NCI-H187 (cell line): ENCODE measurements at regions not wholly inside any gene's neighbourhood (a gene's known extent, or its start where the extent isn't known, plus 50 kb on each side); places are given as distances from the start of the nearest gene placed in this dataset.

ENCODE experiments used
- DNase-seq, 2 experiments: peaks; one replicate each; lab custom pipeline; 2025; lab: John Stamatoyannopoulos, UW

GRCh38 chr13:74000876-74001275 lies 133.3 kb downstream of the KLF12 start:
- DNase-seq: no peak

- DNase-seq: no peak
Measured at GRCh38 chr13:73998631-73999030, 135.6 kb downstream of the KLF12 start.

DNA sequence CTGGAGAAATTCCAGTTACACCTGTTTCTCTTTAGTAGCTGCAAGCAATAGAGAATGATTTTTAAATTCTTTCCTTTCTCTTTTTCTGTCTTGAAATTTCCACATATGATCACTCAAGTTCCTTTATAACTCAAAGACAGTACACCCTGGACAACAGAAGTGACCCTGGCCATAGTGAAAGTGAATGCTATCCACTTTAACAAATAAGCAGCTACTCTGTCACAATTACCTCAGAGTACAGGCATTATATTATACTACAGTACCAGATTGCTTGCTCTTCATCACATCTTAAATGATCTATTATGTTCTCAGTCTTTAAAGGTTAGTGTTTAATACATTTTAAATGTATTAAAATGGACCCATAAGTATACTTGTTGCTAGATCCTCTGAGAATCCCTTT lies 136.2 kb downstream of the KLF12 start:
- no peak for DNase-seq

DNA sequence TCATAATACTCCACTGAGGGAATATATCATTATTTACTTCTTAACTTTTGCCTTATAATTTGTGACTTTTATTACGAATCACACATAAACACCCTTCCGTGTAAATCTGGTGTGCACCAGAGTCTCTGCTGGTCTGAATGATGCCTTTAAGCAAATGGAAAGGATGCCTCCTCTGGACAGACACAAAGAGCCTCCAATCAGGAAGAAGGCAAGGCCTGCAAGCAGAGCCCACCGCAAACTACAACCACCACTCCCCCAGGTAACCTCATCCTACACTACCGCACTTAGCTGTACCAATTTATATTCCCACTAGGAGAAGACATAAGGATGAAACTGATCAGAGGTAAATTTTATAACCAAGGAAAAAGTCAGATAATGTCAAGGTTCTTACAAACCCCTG lies 137.6 kb downstream of the KLF12 start:
- no peak for DNase-seq

- DNase-seq: no peak
Measured at GRCh38 chr13:73995736-73996135, 138.5 kb downstream of the KLF12 start.

DNA sequence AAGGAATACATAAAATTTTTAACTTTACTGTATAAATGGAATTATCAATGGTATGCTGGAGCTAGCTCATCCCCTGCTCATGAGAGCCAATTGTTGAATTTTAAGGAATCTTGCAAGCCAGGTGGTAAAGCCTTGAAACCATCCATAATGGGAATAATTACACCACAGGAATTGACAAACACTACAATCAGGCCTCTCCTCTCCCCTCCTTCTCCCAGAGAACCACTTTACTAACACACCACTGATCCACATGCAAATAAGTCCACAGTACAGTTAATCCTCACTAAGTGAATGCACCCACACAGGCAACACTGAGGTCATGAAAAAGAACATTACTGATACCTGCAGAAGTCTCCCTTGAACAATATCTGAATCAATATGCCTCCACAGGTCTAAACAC lies 140.5 kb downstream of the KLF12 start:
- no peak for DNase-seq

GRCh38 chr13:73991884-73992283 lies 142.3 kb downstream of the KLF12 start:
- DNase-seq: peak; percentile 41 to 74

GRCh38 chr13:73991384-73991783 lies 142.8 kb downstream of the KLF12 start:
- DNase-seq: no peak

- DNase-seq: no peak
Measured at GRCh38 chr13:73989244-73989843, 144.9 kb downstream of the KLF12 start.

- DNase-seq: no peak
Measured at GRCh38 chr13:73988461-73988860, 145.7 kb downstream of the KLF12 start.

- no peak for DNase-seq
Measured at GRCh38 chr13:73987618-73988017, 146.6 kb downstream of the KLF12 start.

GRCh38 chr13:73985783-73986182 lies 148.4 kb downstream of the KLF12 start:
- DNase-seq: no peak

DNA sequence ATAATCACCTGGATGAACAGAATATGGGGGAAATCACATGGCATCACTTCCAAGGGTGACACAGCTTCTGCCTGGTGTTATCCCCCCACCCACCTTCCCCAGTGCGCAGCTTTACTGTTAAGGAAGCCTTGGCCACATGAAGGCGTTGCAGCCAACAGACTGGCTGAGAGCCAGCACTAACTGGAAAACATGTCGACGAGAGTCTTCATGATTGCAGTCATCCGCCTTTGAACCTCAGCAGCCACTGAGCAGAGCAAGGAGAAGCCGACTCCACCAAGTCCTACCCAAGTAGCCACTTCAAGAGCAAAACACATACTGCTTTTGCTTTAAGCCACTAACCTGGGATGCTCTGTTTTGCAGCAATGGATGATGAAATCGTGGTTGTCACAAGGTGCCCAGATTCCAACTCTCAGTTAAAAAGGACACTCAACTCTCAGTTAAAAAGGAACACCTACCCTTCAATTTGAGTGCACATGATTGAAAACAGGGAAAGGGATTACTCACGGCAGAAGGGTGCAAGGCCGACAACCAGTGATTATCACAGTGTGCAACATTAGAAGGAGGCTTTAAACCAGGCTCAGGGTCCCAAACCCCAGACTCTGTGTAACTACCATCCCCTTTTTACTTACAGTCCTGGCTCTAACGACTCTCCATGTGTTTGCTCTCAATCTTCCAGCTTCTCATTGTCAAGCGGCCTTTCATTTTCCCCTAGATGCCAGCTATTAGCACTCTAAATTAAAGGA lies 149.1 kb downstream of the KLF12 start:
- no peak for DNase-seq

DNA sequence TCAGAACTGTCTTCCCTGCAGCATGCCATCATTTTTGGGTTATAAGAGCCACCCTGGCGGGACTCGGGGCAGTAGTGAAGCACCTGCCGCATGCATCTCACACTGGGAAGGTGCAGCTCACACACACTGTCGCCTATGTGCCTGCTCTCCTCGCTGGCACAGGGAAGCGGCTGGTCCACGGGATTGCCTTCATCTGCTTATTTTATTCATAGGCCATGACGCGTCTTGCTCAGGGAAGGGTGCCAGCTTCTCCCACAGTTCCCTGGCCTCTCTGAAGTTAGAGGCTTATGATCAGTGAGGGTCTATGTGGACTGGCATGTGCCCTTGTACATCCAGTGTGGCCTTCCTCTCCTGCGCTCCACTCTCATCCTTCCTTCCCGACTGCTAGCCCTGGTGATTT lies 150.0 kb downstream of the KLF12 start:
- DNase-seq: no peak

- no peak for DNase-seq
Measured at GRCh38 chr13:73983109-73983508, 151.1 kb downstream of the KLF12 start.

- no peak for DNase-seq
Measured at GRCh38 chr13:73981595-73981994, 152.6 kb downstream of the KLF12 start.

DNA sequence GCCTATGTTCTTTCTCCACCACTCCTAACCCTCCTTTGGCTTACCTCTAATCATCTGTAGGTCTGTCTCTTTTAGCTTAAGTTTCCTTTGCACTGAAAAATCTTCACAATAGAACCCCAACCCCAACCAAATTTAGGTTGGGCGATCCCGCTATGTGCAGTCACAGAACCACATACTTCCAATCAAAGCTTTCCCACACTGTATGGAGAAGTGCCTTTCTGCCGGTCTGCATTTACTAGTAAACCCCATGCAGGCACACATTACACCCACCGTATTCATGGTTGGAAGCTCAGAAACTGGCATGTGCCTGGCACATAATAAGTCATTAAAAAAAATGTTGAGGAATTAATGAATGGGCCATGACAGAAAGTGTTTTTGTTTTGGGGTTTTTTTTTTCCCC lies 158.4 kb downstream of the KLF12 start:
- no peak for DNase-seq

DNA sequence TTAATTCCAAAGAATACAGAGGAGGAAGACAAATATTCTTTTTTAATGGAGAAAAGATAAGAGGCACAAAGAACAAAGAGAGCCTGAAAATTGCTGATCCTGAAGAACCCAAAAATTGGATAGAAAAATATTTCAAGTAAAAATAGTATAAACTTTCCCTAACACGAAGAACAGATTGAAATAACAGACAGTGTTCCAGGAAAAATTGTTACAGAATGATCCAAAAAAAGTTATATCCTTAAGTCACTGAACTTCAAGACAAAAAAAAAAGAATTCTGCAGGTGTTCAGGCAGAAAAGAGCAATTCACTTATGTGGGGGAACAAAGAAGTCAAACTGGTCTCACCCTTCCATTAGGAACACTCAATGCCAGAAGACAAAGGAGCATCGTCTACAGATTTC lies 160.2 kb downstream of the KLF12 start:
- no peak for DNase-seq

- DNase-seq: no peak
Measured at GRCh38 chr13:73973156-73973555, 161.0 kb downstream of the KLF12 start.

DNA sequence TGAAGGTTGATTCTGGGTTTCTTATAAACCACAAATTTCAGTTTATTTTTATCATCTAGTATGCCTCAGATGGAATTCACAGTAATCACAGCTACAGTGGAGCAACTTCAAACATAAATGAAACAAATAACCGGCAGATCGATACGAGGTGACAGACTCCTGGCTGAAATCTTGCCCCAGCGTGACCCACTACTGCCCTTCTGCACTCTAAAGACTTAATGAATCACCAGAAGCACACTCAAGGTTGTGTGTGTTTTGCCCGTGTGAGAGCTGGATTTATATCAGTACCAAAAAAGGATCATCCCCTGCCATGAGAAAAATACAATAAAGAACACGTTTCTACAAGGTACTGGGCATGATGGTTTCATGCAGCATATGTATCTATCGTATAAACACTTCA lies 161.7 kb downstream of the KLF12 start:
- DNase-seq: no peak

- DNase-seq: no peak
Measured at GRCh38 chr13:73971481-73971880, 162.7 kb downstream of the KLF12 start.

DNA sequence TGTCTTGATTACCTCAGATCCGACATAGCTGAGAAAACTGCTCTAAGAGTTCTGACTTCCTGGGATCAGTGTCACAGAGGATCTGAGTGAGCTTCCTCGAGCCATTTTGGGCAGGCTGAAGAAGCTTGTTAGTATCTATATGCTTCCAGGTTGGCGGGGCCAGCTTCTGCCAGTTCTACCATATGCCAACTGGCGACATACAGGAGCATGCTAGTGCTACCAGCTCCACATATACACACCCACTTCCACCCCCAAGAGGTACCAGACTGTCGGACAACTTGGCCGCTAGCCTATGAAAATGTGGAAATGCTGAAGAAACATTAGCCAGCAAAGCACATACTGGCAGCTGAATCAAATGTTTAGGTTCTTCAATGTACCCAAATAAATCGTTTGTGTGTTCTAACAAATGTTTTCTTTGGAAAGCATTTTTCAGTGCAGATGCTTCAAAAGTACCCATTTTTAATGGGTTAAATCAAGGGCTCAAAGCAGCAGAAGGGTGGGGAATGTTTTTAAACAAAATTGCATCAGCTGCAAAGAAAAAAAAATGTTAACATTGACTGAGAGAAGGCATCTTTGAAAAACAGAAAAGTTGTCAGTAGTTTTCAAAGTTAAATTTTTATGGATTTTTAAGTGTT lies 163.7 kb downstream of the KLF12 start:
- DNase-seq: no peak

GRCh38 chr13:73967397-73968165 lies 166.6 kb downstream of the KLF12 start:
- DNase-seq: no peak
